ENCODE measurements at regions not wholly inside any gene's neighbourhood (a gene's known extent, or its start where the extent isn't known, plus 50 kb on each side); places are given as distances from the start of the nearest gene placed in this dataset.

- intact Hi-C loops (cut with micrococcal nuclease; ENCODE audit: unreplicated experiment): no loop called here
- Histone ChIP-seq H4K20me1 (ENCODE audit: insufficient read depth, low read length) (no peaks in the 10 kb centered on the region), H3K27me3 (ENCODE audit: control insufficient read depth in 1 of 2, insufficient read depth in 2 of 2, low read length in 2 of 2) (no peaks in the 10 kb centered on the region), H3K4me2 (ENCODE audit: low read depth, low read length) (no peak overlapping the region), H3K79me2 (ENCODE audit: insufficient read depth, low read length) (no peaks in the 10 kb centered on the region), H3K4me3 (replicated peaks in 1 of 3; ENCODE audit: insufficient read depth in 1 of 3, low read depth in 2 of 3, low read length in 3 of 3) (no peak overlapping the region), H3K27ac (ENCODE audit: extremely low read length, insufficient read depth, low read length) (no peak overlapping the region), H3K36me3 (replicated peaks in 1 of 2; ENCODE audit: control insufficient read depth in 1 of 2, insufficient read depth in 2 of 2, low read length in 2 of 2) (no peaks in the 10 kb centered on the region), H3K4me1 (ENCODE audit: insufficient read depth, low read length) (no peaks in the 10 kb centered on the region), H3K9ac (ENCODE audit: insufficient read depth, low read depth, low read length) (no peak overlapping the region), H3K9me3 (ENCODE audit: low read length) (no peaks in the 10 kb centered on the region), H2AFZ (ENCODE audit: low read length) (no peak overlapping the region)
- DNase-seq (ENCODE audit: low spot score): no peak
- in situ Hi-C loops (cut with HindIII; ENCODE audit: extremely low pct_ligation_motif_present, low pct_unique_long_range_greater_than_20kb): no loop called here
- no peak for FAIRE-seq
- TF ChIP-seq ZNF75D (CRISPR knock-in tag; IDR thresholded peaks at IDR 0.05; ENCODE audit: borderline replicate concordance) (no peak), KLF9 (CRISPR knock-in tag; IDR thresholded peaks at IDR 0.05; ENCODE audit: low read depth) (no peak), ZNF3 (CRISPR knock-in tag; IDR thresholded peaks at IDR 0.05) (no peak), ZXDC (CRISPR knock-in tag; IDR thresholded peaks at IDR 0.05) (no peak), EZH2 (conservative IDR thresholded peaks at IDR 0.05; ENCODE audit: low read depth, low read length) (no peak)
- BruUV-seq (replicated peaks): no TSS peak
- ATAC-seq: no peak
- POLR2A ChIA-PET: no interaction called here
- 0% methylated on average over 2 of the region's 2 CpGs for WGBS (ENCODE audit: low lambda C conversion rate)
- CTCF ChIA-PET (ENCODE audit: low intra/inter-chr PET ratio, low total read pairs): no interaction called here
Observed at GRCh38 chr13:62337109-62337880, 921.6 kb upstream of the PCDH20 start.

GRCh38 chr13:62336507-62336906, 920.9 kb upstream of the PCDH20 start:
- FAIRE-seq: no peak
- H3K79me2 ChIP-seq (ENCODE audit: insufficient read depth, low read length): no peaks in the 10 kb centered on the region
- 0% methylated on average over 1 of the region's 1 CpG for WGBS (ENCODE audit: low lambda C conversion rate)
- no peak overlapping the region for H3K9ac ChIP-seq (ENCODE audit: insufficient read depth, low read depth, low read length)
- no peak for DNase-seq (ENCODE audit: low spot score)
- H4K20me1 ChIP-seq (ENCODE audit: insufficient read depth, low read length): no peaks in the 10 kb centered on the region
- TF ChIP-seq LCORL (IDR thresholded peaks at IDR 0.05): no peak
- no peak for TF ChIP-seq LCORL (CRISPR knock-in tag; IDR thresholded peaks at IDR 0.05)
- H3K27ac ChIP-seq (ENCODE audit: extremely low read length, insufficient read depth, low read length): no peak overlapping the region
- no peaks in the 10 kb centered on the region for H3K36me3 ChIP-seq (replicated peaks in 1 of 2; ENCODE audit: control insufficient read depth in 1 of 2, insufficient read depth in 2 of 2, low read length in 2 of 2)
- no peaks in the 10 kb centered on the region for H3K27me3 ChIP-seq (ENCODE audit: control insufficient read depth in 1 of 2, insufficient read depth in 2 of 2, low read length in 2 of 2)
- H3K9me3 ChIP-seq (ENCODE audit: low read length): no peaks in the 10 kb centered on the region
- no peak overlapping the region for H2AFZ ChIP-seq (ENCODE audit: low read length)
- H3K4me1 ChIP-seq (ENCODE audit: insufficient read depth, low read length): no peaks in the 10 kb centered on the region
- H3K4me2 ChIP-seq (ENCODE audit: low read depth, low read length): no peak overlapping the region
- intact Hi-C loops (cut with micrococcal nuclease; ENCODE audit: unreplicated experiment) (no loop called here), in situ Hi-C loops (cut with HindIII; ENCODE audit: extremely low pct_ligation_motif_present, low pct_unique_long_range_greater_than_20kb) (no loop called here)
- ChIA-PET CTCF (ENCODE audit: low intra/inter-chr PET ratio, low total read pairs) (no interaction called here), POLR2A (no interaction called here)
- BruUV-seq (replicated peaks): no TSS peak
- no peak overlapping the region for H3K4me3 ChIP-seq (replicated peaks in 1 of 3; ENCODE audit: insufficient read depth in 1 of 3, low read depth in 2 of 3, low read length in 3 of 3)
- no peak for ATAC-seq
